ENCODE measurements at regions not wholly inside any gene's neighbourhood (a gene's known extent, or its start where the extent isn't known, plus 50 kb on each side); places are given as distances from the start of the nearest gene placed in this dataset.

DNA sequence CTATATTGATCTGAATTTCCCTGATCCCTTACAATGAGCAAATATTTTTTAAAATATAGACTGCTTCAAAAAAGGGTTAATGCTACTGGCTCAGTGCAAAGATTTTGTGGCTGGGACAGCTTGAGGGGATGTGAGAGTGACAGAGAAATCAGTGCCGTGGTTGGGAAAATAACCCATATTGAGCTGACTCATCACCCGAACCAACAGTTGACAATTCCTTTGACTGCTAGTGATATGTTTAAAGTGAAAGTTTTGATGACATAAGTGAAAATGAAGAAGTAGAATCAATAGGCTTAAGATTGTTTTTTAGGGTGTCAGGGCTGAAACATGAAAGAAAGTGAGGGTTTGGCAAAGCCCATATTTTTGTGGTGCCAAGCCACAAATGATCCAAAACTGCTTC, 257.1 kb upstream of the TENM4 start:
- in situ Hi-C loops (cut with MboI; ENCODE audit: low sequenced_read_pairs in 4 of 4) (no loop called here), intact Hi-C loops (cut with DNase I; ENCODE audit: low total_unique reads) (no loop called here)
- H3K27ac ChIP-seq, result no peak overlapping the region
- H3K9me3 ChIP-seq, result no peaks in the 10 kb centered on the region
- no peaks in the 10 kb centered on the region for H3K27me3 ChIP-seq
- TF ChIP-seq, protein P1, sequence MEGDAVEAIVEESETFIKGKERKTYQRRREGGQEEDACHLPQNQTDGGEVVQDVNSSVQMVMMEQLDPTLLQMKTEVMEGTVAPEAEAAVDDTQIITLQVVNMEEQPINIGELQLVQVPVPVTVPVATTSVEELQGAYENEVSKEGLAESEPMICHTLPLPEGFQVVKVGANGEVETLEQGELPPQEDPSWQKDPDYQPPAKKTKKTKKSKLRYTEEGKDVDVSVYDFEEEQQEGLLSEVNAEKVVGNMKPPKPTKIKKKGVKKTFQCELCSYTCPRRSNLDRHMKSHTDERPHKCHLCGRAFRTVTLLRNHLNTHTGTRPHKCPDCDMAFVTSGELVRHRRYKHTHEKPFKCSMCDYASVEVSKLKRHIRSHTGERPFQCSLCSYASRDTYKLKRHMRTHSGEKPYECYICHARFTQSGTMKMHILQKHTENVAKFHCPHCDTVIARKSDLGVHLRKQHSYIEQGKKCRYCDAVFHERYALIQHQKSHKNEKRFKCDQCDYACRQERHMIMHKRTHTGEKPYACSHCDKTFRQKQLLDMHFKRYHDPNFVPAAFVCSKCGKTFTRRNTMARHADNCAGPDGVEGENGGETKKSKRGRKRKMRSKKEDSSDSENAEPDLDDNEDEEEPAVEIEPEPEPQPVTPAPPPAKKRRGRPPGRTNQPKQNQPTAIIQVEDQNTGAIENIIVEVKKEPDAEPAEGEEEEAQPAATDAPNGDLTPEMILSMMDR (IDR thresholded peaks at IDR 0.05 in 4 of 5, conservative IDR thresholded peaks at IDR 0.05 in 1 of 5), result no peak
- no peak for TF ChIP-seq POLR2A (IDR thresholded peaks at IDR 0.05)
- no peak for ATAC-seq
- H3K4me1 ChIP-seq, result no peaks in the 10 kb centered on the region
- H3K36me3 ChIP-seq, result no peaks in the 10 kb centered on the region
- H3K4me3 ChIP-seq, result no peak overlapping the region
- DNase-seq, result no peak

DNA sequence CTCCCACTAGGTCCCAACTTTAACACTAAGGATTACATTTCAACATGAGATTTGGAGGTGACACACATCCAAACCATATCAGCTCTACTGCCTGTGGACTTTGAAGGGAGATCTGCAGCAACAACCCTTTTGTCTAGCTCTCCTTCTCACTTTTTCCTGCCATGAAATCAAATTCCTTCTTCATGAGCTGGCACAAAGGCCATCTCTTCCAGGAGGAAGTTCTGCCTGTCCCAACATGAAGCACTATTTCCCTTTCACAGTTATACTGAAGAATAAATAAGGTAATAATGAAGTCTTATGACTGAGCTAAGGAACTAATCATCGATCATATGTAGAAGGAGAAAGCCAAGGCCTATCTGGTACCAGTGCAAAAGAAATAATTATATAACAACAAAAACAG, 253.5 kb upstream of the TENM4 start:
- TF ChIP-seq, protein P1 (IDR thresholded peaks at IDR 0.05 in 4 of 5, conservative IDR thresholded peaks at IDR 0.05 in 1 of 5), result no peak
- TF ChIP-seq POLR2A (IDR thresholded peaks at IDR 0.05), result no peak
- Histone ChIP-seq H3K27me3 (no peaks in the 10 kb centered on the region), H3K9me3 (no peaks in the 10 kb centered on the region), H3K27ac (no peak overlapping the region), H3K36me3 (no peaks in the 10 kb centered on the region), H3K4me3 (no peak overlapping the region), H3K4me1 (no peaks in the 10 kb centered on the region)
- intact Hi-C loops (cut with DNase I; ENCODE audit: low total_unique reads) (no loop called here), in situ Hi-C loops (cut with MboI; ENCODE audit: low sequenced_read_pairs in 4 of 4) (no loop called here)
- DNase-seq, result no peak
- ATAC-seq, result no peak

DNA sequence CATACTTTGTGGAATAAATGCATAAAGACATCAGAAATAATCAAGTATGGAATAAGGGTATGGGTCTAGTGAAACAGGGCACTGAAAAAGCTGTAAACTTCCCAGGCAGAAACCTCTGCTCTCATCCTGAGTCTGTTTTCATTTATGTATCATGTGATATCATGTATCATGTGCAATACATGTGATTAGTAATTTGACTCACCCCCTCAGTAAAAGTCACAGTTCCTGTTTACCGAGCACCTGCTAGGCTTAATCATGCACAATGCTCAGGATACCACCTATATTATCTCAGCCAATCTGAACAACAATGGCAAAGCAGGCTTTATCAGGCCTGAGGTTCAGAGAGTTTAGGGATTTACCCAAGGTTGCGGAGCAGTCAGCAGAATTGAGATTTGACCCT, 250.6 kb upstream of the TENM4 start:
- no peaks in the 10 kb centered on the region for H3K4me1 ChIP-seq
- intact Hi-C loops (cut with DNase I; ENCODE audit: low total_unique reads) (no loop called here), in situ Hi-C loops (cut with MboI; ENCODE audit: low sequenced_read_pairs in 4 of 4) (no loop called here)
- no peaks in the 10 kb centered on the region for H3K36me3 ChIP-seq
- H3K9me3 ChIP-seq, result no peaks in the 10 kb centered on the region
- TF ChIP-seq, protein P1 (IDR thresholded peaks at IDR 0.05 in 4 of 5, conservative IDR thresholded peaks at IDR 0.05 in 1 of 5), result no peak
- no peak for TF ChIP-seq POLR2A (IDR thresholded peaks at IDR 0.05)
- ATAC-seq (no peak), DNase-seq (no peak)
- H3K4me3 ChIP-seq, result no peak overlapping the region
- no peak overlapping the region for H3K27ac ChIP-seq
- no peaks in the 10 kb centered on the region for H3K27me3 ChIP-seq

DNA sequence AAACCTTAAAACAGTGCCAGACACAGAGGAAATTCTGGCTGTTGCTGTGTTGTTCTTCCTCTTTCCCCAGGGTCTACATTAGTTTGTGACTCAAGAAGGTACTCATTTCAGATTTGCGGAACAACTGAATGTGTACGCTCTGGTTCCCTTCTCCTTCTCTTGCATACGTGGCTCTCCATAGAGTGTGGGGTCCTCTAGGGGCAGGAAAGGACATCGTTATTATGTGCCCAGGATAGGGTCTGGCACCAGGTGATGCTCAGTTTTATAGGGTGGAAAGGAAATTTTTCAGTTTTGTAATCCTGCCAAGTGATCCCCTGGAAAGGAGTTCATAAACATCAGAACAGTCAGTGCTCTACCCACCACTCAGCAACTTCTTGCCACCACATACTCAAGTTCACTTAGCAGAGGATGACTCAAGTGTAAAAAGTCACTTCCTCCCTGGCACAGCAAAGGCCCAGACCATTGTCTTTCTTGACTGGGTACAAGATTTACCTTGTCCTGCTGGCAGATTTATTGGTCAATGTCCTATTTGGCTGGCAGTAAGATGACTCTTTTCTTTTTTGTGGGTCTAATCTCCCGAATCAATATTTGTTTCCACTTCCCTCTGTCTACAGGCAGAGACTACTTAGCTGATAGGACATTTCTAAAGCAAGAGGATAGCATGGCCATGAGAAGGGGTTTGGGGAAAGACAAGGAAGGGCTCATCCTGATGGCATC, 246.0 kb upstream of the TENM4 start:
- Histone ChIP-seq H3K27ac (no peak overlapping the region), H3K9me3 (no peaks in the 10 kb centered on the region), H3K4me3 (no peak overlapping the region), H3K4me1 (no peaks in the 10 kb centered on the region), H3K36me3 (no peaks in the 10 kb centered on the region), H3K27me3 (no peaks in the 10 kb centered on the region)
- TF ChIP-seq POLR2A (IDR thresholded peaks at IDR 0.05), result no peak
- TF ChIP-seq, protein P1 (IDR thresholded peaks at IDR 0.05 in 4 of 5, conservative IDR thresholded peaks at IDR 0.05 in 1 of 5), result no peak
- DNase-seq (no peak), ATAC-seq (no peak)
- intact Hi-C loops (cut with DNase I; ENCODE audit: low total_unique reads) (no loop called here), in situ Hi-C loops (cut with MboI; ENCODE audit: low sequenced_read_pairs in 4 of 4) (no loop called here)

DNA sequence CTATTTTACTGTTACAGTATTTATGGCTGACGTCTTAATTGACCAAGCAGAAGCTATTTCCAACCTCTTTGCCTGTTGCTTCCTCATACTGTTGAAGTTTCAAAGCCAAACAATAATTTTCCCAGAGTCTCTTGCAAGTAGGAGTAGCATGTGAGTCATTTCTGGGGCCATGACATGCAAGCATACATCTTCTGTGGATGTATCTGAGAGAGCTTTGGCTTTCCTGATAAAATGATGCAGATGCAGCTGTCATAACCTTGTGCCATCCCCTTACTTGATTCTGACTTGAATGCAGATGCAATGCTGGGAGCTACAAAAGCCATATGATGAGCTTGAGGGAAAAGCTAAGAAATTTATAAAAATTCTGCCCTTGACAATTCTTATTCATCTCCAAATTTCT, 243.1 kb upstream of the TENM4 start:
- ATAC-seq, result no peak
- no peaks in the 10 kb centered on the region for H3K9me3 ChIP-seq
- H3K4me1 ChIP-seq, result no peaks in the 10 kb centered on the region
- H3K27ac ChIP-seq, result no peak overlapping the region
- no peaks in the 10 kb centered on the region for H3K27me3 ChIP-seq
- TF ChIP-seq, protein P1 (IDR thresholded peaks at IDR 0.05 in 4 of 5, conservative IDR thresholded peaks at IDR 0.05 in 1 of 5), result no peak
- TF ChIP-seq POLR2A (IDR thresholded peaks at IDR 0.05), result no peak
- in situ Hi-C loops (cut with MboI; ENCODE audit: low sequenced_read_pairs in 4 of 4), result no loop called here
- H3K36me3 ChIP-seq, result no peaks in the 10 kb centered on the region
- no peak overlapping the region for H3K4me3 ChIP-seq
- intact Hi-C loops (cut with DNase I; ENCODE audit: low total_unique reads), result no loop called here
- DNase-seq, result no peak

Measured in gastrocnemius medialis (tissue), 4 donors.